ENCODE measurements at regions not wholly inside any gene's neighbourhood (a gene's known extent, or its start where the extent isn't known, plus 50 kb on each side); places are given as distances from the start of the nearest gene placed in this dataset.

GRCh38 chr6:22028403-22029090 is 268.3 kb downstream of the PRL start:
- H3K27ac Mint-ChIP-seq = no peak overlapping the region
- ATAC-seq (no peak), DNase-seq (ENCODE audit: low spot score in 2 of 2) (no peak)
- H3K4me3 Mint-ChIP-seq = no peak overlapping the region
- no peaks in the 10 kb centered on the region for H3K36me3 Mint-ChIP-seq
- peaks cover 4% of the 10 kb centered on the region for H3K9me3 Mint-ChIP-seq
- H3K4me1 Mint-ChIP-seq = no peaks in the 10 kb centered on the region

- H3K4me3 Mint-ChIP-seq = no peak overlapping the region
- no peak for ATAC-seq
- H3K36me3 Mint-ChIP-seq = no peaks in the 10 kb centered on the region
- no peaks in the 10 kb centered on the region for H3K4me1 Mint-ChIP-seq
- H3K27ac Mint-ChIP-seq = no peak overlapping the region
- DNase-seq (ENCODE audit: low spot score in 2 of 2) = no peak
- H3K9me3 Mint-ChIP-seq = peaks cover 8% of the 10 kb centered on the region
These were observed 267.7 kb downstream of the PRL start for GRCh38 chr6:22029171-22029570.

- no peaks in the 10 kb centered on the region for H3K4me1 Mint-ChIP-seq
- ATAC-seq = no peak
- no peaks in the 10 kb centered on the region for H3K36me3 Mint-ChIP-seq
- H3K27ac Mint-ChIP-seq = no peak overlapping the region
- no peak for DNase-seq (ENCODE audit: low spot score in 2 of 2)
- H3K4me3 Mint-ChIP-seq = no peak overlapping the region
- H3K9me3 Mint-ChIP-seq = peaks cover 8% of the 10 kb centered on the region
These were observed 265.9 kb downstream of the PRL start for GRCh38 chr6:22030730-22031619.

GRCh38 chr6:22035690-22036089 is 261.1 kb downstream of the PRL start:
- Mint-ChIP-seq H3K9me3 (peaks cover 12% of the 10 kb centered on the region), H3K27ac (no peak overlapping the region), H3K4me3 (no peak overlapping the region), H3K4me1 (no peaks in the 10 kb centered on the region), H3K36me3 (no peaks in the 10 kb centered on the region)
- ATAC-seq (no peak), DNase-seq (ENCODE audit: low spot score in 2 of 2) (no peak)

- Mint-ChIP-seq H3K36me3 (no peaks in the 10 kb centered on the region), H3K4me3 (no peak overlapping the region), H3K9me3 (peaks cover 9% of the 10 kb centered on the region), H3K4me1 (no peaks in the 10 kb centered on the region), H3K27ac (no peak overlapping the region)
- DNase-seq (ENCODE audit: low spot score in 2 of 2) (no peak), ATAC-seq (no peak)
These were observed 260.6 kb downstream of the PRL start for GRCh38 chr6:22036275-22036674.

- DNase-seq (ENCODE audit: low spot score in 2 of 2) (no peak), ATAC-seq (no peak)
- no peak overlapping the region for H3K4me3 Mint-ChIP-seq
- H3K9me3 Mint-ChIP-seq = peaks cover 9% of the 10 kb centered on the region
- no peaks in the 10 kb centered on the region for H3K4me1 Mint-ChIP-seq
- H3K36me3 Mint-ChIP-seq = no peaks in the 10 kb centered on the region
- H3K27ac Mint-ChIP-seq = no peak overlapping the region
These were observed 260.1 kb downstream of the PRL start for GRCh38 chr6:22036699-22037098.

- ATAC-seq (no peak), DNase-seq (ENCODE audit: low spot score in 2 of 2) (no peak)
- Mint-ChIP-seq H3K9me3 (peaks cover 9% of the 10 kb centered on the region), H3K36me3 (no peaks in the 10 kb centered on the region), H3K4me1 (no peaks in the 10 kb centered on the region), H3K4me3 (no peak overlapping the region), H3K27ac (no peak overlapping the region)
These were observed 254.9 kb downstream of the PRL start for GRCh38 chr6:22041797-22042480.

GRCh38 chr6:22042706-22043105 is 254.1 kb downstream of the PRL start:
- DNase-seq (ENCODE audit: low spot score in 2 of 2) (no peak), ATAC-seq (no peak)
- Mint-ChIP-seq H3K9me3 (peaks cover 9% of the 10 kb centered on the region), H3K4me3 (no peak overlapping the region), H3K36me3 (no peaks in the 10 kb centered on the region), H3K4me1 (no peaks in the 10 kb centered on the region), H3K27ac (no peak overlapping the region)

- Mint-ChIP-seq H3K27ac (no peak overlapping the region), H3K36me3 (no peaks in the 10 kb centered on the region), H3K4me3 (no peak overlapping the region), H3K4me1 (no peaks in the 10 kb centered on the region), H3K9me3 (peaks cover 7% of the 10 kb centered on the region)
- ATAC-seq (no peak), DNase-seq (ENCODE audit: low spot score in 2 of 2) (no peak)
These were observed 253.4 kb downstream of the PRL start for GRCh38 chr6:22043284-22043962.

GRCh38 chr6:22045261-22045912 is 251.4 kb downstream of the PRL start:
- ATAC-seq (no peak), DNase-seq (ENCODE audit: low spot score in 2 of 2) (no peak)
- Mint-ChIP-seq H3K4me1 (no peaks in the 10 kb centered on the region), H3K27ac (no peak overlapping the region), H3K9me3 (peaks cover 5% of the 10 kb centered on the region), H3K36me3 (no peaks in the 10 kb centered on the region), H3K4me3 (no peak overlapping the region)

- Mint-ChIP-seq H3K9me3 (peaks cover 11% of the 10 kb centered on the region), H3K4me1 (no peaks in the 10 kb centered on the region), H3K36me3 (no peaks in the 10 kb centered on the region), H3K27ac (no peak overlapping the region), H3K4me3 (no peak overlapping the region)
- ATAC-seq (no peak), DNase-seq (ENCODE audit: low spot score in 2 of 2) (no peak)
These were observed 247.8 kb downstream of the PRL start for GRCh38 chr6:22049002-22049401.

GRCh38 chr6:22053391-22053997 is 243.3 kb downstream of the PRL start:
- Mint-ChIP-seq H3K4me1 (no peaks in the 10 kb centered on the region), H3K27ac (no peak overlapping the region), H3K4me3 (no peak overlapping the region), H3K9me3 (peaks cover 6% of the 10 kb centered on the region), H3K36me3 (no peaks in the 10 kb centered on the region)
- no peak for DNase-seq (ENCODE audit: low spot score in 2 of 2)
- ATAC-seq = no peak

GRCh38 chr6:22056398-22056797 is 240.4 kb downstream of the PRL start:
- ATAC-seq (no peak), DNase-seq (ENCODE audit: low spot score in 2 of 2) (no peak)
- H3K36me3 Mint-ChIP-seq = no peaks in the 10 kb centered on the region
- H3K4me3 Mint-ChIP-seq = no peak overlapping the region
- no peak overlapping the region for H3K27ac Mint-ChIP-seq
- no peaks in the 10 kb centered on the region for H3K4me1 Mint-ChIP-seq
- peaks cover 6% of the 10 kb centered on the region for H3K9me3 Mint-ChIP-seq

GRCh38 chr6:22057962-22058361 is 238.9 kb downstream of the PRL start:
- H3K27ac Mint-ChIP-seq = no peak overlapping the region
- H3K9me3 Mint-ChIP-seq = no peaks in the 10 kb centered on the region
- ATAC-seq = no peak
- DNase-seq (ENCODE audit: low spot score in 2 of 2) = no peak
- no peaks in the 10 kb centered on the region for H3K4me1 Mint-ChIP-seq
- H3K36me3 Mint-ChIP-seq = no peaks in the 10 kb centered on the region
- H3K4me3 Mint-ChIP-seq = no peak overlapping the region
